GM19099 (cell line): ENCODE measurements at regions not wholly inside any gene's neighbourhood (a gene's known extent, or its start where the extent isn't known, plus 50 kb on each side); places are given as distances from the start of the nearest gene placed in this dataset.

Experiments
- POLR2A ChIP-seq: IDR thresholded peaks from 3 replicates; pipeline ENCODE4 v1.6.1; 2011; ENCODE audit warnings: low read depth; ENCODE audit not compliant: insufficient read length; ENCODE audit errors: extremely low read depth

GRCh38 chr19:28701491-28701890, 511.5 kb downstream of the UQCRFS1 start:
- TF ChIP-seq POLR2A: no peak

DNA sequence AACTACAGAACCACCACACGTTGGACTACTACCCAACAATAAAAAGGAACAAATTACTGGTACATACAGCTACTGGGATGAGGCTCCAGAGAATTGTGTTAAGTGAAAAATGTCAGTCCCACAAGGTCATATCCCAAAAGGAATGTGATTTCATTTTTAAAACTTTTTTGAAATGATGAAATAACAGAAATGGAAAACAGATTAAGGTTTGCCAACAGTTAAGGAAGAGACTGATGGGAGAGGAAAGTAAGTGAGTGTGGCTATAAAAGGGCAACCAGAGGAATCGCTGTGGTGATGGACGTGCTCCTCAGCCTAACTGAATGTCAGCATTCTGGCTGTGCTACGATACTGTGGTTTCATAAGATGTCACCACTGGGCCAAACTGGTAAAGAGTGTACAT, 512.8 kb downstream of the UQCRFS1 start:
- TF ChIP-seq POLR2A: no peak

GRCh38 chr19:28697308-28697707, 515.6 kb downstream of the UQCRFS1 start:
- no peak for TF ChIP-seq POLR2A

DNA sequence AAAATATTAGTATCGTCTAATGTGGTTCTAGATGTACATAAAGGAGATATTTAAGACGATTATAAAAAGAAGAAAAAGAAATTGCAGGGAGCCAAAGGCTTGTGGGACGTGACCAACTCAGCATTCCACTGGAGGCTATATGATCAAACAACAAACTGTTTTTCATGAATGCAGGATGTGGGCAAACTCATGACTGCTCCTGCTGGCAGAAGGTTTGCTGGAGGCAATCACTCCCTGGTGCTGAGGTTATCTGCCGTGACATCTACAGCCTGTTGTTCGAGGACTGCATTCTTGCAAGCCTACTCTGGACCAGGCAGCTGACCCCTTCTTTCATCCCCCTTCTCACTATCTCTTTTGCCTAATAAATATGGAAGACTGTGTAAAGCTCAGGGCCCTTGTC, 518.1 kb downstream of the UQCRFS1 start:
- no peak for TF ChIP-seq POLR2A

- no peak for TF ChIP-seq POLR2A
Observed at GRCh38 chr19:28691683-28692082, 521.3 kb downstream of the UQCRFS1 start.

- TF ChIP-seq POLR2A: no peak
Observed at GRCh38 chr19:28687296-28687695, 525.7 kb downstream of the UQCRFS1 start.

GRCh38 chr19:28686756-28687155, 526.2 kb downstream of the UQCRFS1 start:
- TF ChIP-seq POLR2A: no peak

GRCh38 chr19:28685802-28686201, 527.1 kb downstream of the UQCRFS1 start:
- no peak for TF ChIP-seq POLR2A

- TF ChIP-seq POLR2A: no peak
Observed at GRCh38 chr19:28680111-28680510, 532.8 kb downstream of the UQCRFS1 start.

GRCh38 chr19:28670836-28671235, 542.1 kb downstream of the UQCRFS1 start:
- TF ChIP-seq POLR2A: no peak

DNA sequence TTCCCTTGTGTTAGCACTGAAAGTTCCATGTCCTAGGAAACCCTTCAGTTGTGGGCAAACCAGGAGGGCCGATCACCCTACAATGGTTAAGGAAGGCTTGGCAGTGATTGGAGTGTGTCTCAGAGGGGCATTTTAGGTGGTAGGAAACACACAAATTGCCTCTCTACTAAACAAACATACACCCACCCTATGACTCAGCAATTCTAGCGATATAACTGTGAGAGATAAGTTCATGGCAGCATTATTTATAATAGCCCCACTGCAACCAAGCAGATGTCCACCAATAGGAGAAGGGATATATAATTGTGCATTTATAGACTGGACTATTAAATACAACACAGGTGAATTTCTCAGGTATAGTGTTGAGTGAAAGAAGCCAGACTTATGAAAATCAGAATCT, 543.1 kb downstream of the UQCRFS1 start:
- no peak for TF ChIP-seq POLR2A

DNA sequence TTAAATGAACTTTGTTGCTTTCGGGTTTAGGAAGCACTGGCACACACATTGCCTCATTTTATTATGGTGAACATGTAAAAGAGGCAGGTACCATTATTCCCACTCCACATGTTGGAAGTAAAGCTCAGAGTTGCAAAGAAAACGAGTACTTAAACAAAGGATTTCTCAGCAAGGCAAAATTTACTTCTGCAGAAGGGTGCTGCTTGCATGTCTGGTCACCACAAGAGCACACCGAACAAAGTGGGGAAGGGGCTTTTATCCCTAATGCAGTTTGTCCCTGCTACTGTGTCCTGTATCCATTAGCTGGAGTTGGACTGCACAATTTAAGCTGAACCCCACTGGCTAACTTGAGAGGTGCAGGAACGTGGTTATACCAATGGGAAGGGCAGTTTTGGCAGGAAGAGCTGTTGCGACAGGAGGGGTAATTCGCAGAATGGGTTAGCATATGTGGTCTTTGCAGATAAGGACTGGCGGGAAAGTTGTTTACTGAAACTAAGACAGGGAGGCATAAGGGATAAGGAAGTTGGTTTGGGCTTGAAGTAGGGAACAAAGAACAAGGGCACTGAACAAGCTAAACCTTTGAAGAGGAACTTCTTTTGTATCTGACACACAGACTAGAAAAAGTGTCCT, 545.5 kb downstream of the UQCRFS1 start:
- TF ChIP-seq POLR2A: no peak

- no peak for TF ChIP-seq POLR2A
Observed at GRCh38 chr19:28665748-28666147, 547.2 kb downstream of the UQCRFS1 start.

GRCh38 chr19:28656644-28657043, 556.3 kb downstream of the UQCRFS1 start:
- TF ChIP-seq POLR2A: no peak

- TF ChIP-seq POLR2A: no peak
Observed at GRCh38 chr19:28655054-28655453, 557.9 kb downstream of the UQCRFS1 start.

- TF ChIP-seq POLR2A: no peak
Observed at GRCh38 chr19:28652765-28653164, 560.2 kb downstream of the UQCRFS1 start.

- TF ChIP-seq POLR2A: no peak
Observed at GRCh38 chr19:28646629-28647028, 566.3 kb downstream of the UQCRFS1 start.

DNA sequence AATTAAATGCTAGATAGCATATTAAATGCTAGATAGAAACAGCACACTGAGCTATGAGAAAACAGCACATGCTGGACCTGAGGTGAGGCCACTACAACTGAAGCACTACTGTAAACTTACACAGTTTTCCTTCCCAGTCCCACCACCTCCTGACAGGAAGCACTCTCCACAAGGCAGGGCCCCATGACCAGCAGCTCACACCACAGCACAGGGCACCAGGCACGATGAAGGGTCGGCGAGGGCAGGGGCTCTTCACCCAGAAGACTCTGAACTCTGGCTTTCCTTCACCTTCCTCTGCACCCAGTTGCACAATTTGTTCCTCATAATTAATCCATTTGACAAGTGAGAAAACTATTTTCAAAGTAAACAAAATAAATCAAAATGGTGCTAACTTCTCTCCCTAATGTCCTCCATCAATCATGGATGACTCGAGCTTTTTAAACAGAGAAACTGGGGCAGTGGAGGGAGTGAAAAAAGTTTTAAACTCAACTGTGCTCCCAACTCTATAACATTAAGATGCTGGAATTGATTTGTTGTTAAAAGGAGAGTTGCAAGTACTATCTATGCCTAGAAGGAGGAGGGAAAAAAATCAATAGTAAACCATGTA, 568.7 kb downstream of the UQCRFS1 start:
- TF ChIP-seq POLR2A: no peak
